Upper lobe of left lung (tissue), 4 donors: ENCODE measurements at regions not wholly inside any gene's neighbourhood (a gene's known extent, or its start where the extent isn't known, plus 50 kb on each side); places are given as distances from the start of the nearest gene placed in this dataset.

Experiments
- POLR2A ChIP-seq, 4 donors: fragments of 450-650 bp; IDR thresholded peaks; one replicate each; pipeline ENCODE4 v1.5.1; 2016 to 2017; ENCODE audit warnings: antibody characterized with exemption in 4 of 4, mild to moderate bottlenecking in 2 of 4
- TF ChIP-seq, protein P1 (sequence below), 6 experiments: fragments of 450-650 bp in 4 of 6; fragments of 200-600 bp in 2 of 6; sonication (generic) in 2 of 6; IDR thresholded peaks; one replicate each; pipeline ENCODE4 v1.5.1; 2016 to 2019; ENCODE audit warnings: antibody characterized with exemption in 6 of 6

GRCh38 chr14:79965896-79966295, 245.4 kb downstream of the DIO2 start:
- TF ChIP-seq, protein P1, sequence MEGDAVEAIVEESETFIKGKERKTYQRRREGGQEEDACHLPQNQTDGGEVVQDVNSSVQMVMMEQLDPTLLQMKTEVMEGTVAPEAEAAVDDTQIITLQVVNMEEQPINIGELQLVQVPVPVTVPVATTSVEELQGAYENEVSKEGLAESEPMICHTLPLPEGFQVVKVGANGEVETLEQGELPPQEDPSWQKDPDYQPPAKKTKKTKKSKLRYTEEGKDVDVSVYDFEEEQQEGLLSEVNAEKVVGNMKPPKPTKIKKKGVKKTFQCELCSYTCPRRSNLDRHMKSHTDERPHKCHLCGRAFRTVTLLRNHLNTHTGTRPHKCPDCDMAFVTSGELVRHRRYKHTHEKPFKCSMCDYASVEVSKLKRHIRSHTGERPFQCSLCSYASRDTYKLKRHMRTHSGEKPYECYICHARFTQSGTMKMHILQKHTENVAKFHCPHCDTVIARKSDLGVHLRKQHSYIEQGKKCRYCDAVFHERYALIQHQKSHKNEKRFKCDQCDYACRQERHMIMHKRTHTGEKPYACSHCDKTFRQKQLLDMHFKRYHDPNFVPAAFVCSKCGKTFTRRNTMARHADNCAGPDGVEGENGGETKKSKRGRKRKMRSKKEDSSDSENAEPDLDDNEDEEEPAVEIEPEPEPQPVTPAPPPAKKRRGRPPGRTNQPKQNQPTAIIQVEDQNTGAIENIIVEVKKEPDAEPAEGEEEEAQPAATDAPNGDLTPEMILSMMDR (IDR thresholded peaks at IDR 0.05), result no peak
- no peak for TF ChIP-seq POLR2A (IDR thresholded peaks at IDR 0.05)
